A673 (cell line): ENCODE measurements at regions not wholly inside any gene's neighbourhood (a gene's known extent, or its start where the extent isn't known, plus 50 kb on each side); places are given as distances from the start of the nearest gene placed in this dataset.
"Not testable (repeated sequence)": the region's sequence is repeated elsewhere in the genome, so short reads cannot be mapped to it uniquely, and the experiment has no call there.

Experiments used
- CTCF ChIP-seq: fragments of 300-800, 200-600 bp; sonication (generic); conservative IDR thresholded peaks from 2 replicates; pipeline ENCODE4 v1.5.1; 2017; ENCODE audit warnings: low read depth, mild to moderate bottlenecking, antibody characterized with exemption, low read length, moderate library complexity, mixed read lengths
- EZH2 ChIP-seq: fragments of 200-600 bp; sonication (generic); IDR thresholded peaks from 2 replicates; pipeline ENCODE4 v1.6.1; 2017; ENCODE audit warnings: borderline replicate concordance, low read depth, mild to moderate bottlenecking, mixed read lengths, antibody characterized with exemption, low read length; ENCODE audit not compliant: poor library complexity, severe bottlenecking

GRCh38 chr1:47664896-47665295 lies 227.1 kb downstream of the FOXD2 start:
- TF ChIP-seq CTCF, EZH2: not testable (repeated sequence)
